ENCODE measurements at regions not wholly inside any gene's neighbourhood (a gene's known extent, or its start where the extent isn't known, plus 50 kb on each side); places are given as distances from the start of the nearest gene placed in this dataset.

- H3K9me1 ChIP-seq (ENCODE audit: insufficient read depth, low read length): no peaks in the 10 kb centered on the region
- no peak overlapping the region for H4K8ac ChIP-seq (ENCODE audit: low read depth in 2 of 2, low read length in 2 of 2)
- no peak overlapping the region for H2BK120ac ChIP-seq (ENCODE audit: low read depth, low read length)
- no peak overlapping the region for H2AFZ ChIP-seq (replicated peaks; ENCODE audit: low read length, poor library complexity)
- no peak overlapping the region for H2BK20ac ChIP-seq (ENCODE audit: low read depth, low read length)
- no peak overlapping the region for H3K23ac ChIP-seq (ENCODE audit: low read depth, low read length)
- TF ChIP-seq POLR2A (IDR thresholded peaks at IDR 0.05; ENCODE audit: low read depth, low read length): no peak
- no peak for TF ChIP-seq FOS (IDR thresholded peaks at IDR 0.05; ENCODE audit: low read depth, low read length)
- TF ChIP-seq, protein P1, sequence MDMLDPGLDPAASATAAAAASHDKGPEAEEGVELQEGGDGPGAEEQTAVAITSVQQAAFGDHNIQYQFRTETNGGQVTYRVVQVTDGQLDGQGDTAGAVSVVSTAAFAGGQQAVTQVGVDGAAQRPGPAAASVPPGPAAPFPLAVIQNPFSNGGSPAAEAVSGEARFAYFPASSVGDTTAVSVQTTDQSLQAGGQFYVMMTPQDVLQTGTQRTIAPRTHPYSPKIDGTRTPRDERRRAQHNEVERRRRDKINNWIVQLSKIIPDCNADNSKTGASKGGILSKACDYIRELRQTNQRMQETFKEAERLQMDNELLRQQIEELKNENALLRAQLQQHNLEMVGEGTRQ (IDR thresholded peaks at IDR 0.05; ENCODE audit: low read depth, low read length): no peak
- no peak for TF ChIP-seq MAFK (IDR thresholded peaks at IDR 0.05; ENCODE audit: low read depth, low read length)
- no peak for TF ChIP-seq RCOR1 (IDR thresholded peaks at IDR 0.05; ENCODE audit: insufficient replicate concordance, low read length)
- no peak for TF ChIP-seq RAD21 (IDR thresholded peaks at IDR 0.05; ENCODE audit: low read length)
- TF ChIP-seq, protein P2, sequence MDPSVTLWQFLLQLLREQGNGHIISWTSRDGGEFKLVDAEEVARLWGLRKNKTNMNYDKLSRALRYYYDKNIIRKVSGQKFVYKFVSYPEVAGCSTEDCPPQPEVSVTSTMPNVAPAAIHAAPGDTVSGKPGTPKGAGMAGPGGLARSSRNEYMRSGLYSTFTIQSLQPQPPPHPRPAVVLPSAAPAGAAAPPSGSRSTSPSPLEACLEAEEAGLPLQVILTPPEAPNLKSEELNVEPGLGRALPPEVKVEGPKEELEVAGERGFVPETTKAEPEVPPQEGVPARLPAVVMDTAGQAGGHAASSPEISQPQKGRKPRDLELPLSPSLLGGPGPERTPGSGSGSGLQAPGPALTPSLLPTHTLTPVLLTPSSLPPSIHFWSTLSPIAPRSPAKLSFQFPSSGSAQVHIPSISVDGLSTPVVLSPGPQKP (IDR thresholded peaks at IDR 0.05; ENCODE audit: borderline replicate concordance, low read depth, low read length): no peak
- TF ChIP-seq RFX5 (IDR thresholded peaks at IDR 0.05; ENCODE audit: low read depth, low read length): no peak
- no peak for TF ChIP-seq CHD1 (IDR thresholded peaks at IDR 0.05; ENCODE audit: low read depth, low read length)
- TF ChIP-seq NFE2L2 (IDR thresholded peaks at IDR 0.05; ENCODE audit: low read depth, low read length): no peak
- no peak for TF ChIP-seq CEBPB (IDR thresholded peaks at IDR 0.05; ENCODE audit: low read depth, low read length)
- TF ChIP-seq CTCF (conservative IDR thresholded peaks at IDR 0.05; ENCODE audit: low read depth, low read length): no peak
- TF ChIP-seq MXI1 (IDR thresholded peaks at IDR 0.05; ENCODE audit: borderline replicate concordance, low read depth, low read length): no peak
- no peak for TF ChIP-seq BHLHE40 (IDR thresholded peaks at IDR 0.05; ENCODE audit: low read depth, low read length)
- H4K91ac ChIP-seq (ENCODE audit: insufficient read depth, low read depth, low read length): no peak overlapping the region
- dilution Hi-C loops (cut with HindIII; ENCODE audit: low sequenced_read_pairs, unreplicated experiment) (no loop called here), in situ Hi-C loops (cut with MboI; ENCODE audit: low sequenced_read_pairs) (no loop called here), intact Hi-C loops (cut with micrococcal nuclease) (no loop called here)
- H3K79me1 ChIP-seq (ENCODE audit: low read depth in 1 of 2, low read length in 2 of 2): no peaks in the 10 kb centered on the region
- H2BK15ac ChIP-seq (ENCODE audit: low read depth, low read length): no peak overlapping the region
- no peak overlapping the region for H3K27ac ChIP-seq (ENCODE audit: insufficient read depth, low read length)
- DNase-seq (no peak), ATAC-seq (ENCODE audit: low read depth) (no peak)
- no peak overlapping the region for H3K56ac ChIP-seq (ENCODE audit: extremely low read depth, insufficient read depth, low read length)
- no TSS peak for BruUV-seq (replicated peaks)
- H4K20me1 ChIP-seq (ENCODE audit: insufficient read depth, low read length): no peaks in the 10 kb centered on the region
- H2AK5ac ChIP-seq (ENCODE audit: low read depth, low read length): no peak overlapping the region
- no peak overlapping the region for H2BK5ac ChIP-seq (ENCODE audit: low read depth, low read length, poor library complexity, severe bottlenecking)
- H3K18ac ChIP-seq (ENCODE audit: low read depth, low read length): no peak overlapping the region
- no peak overlapping the region for H3K4me2 ChIP-seq (ENCODE audit: low read depth, low read length)
- no peak overlapping the region for H4K5ac ChIP-seq (ENCODE audit: low read depth, low read length)
- H3K36me3 ChIP-seq (ENCODE audit: control insufficient read depth, insufficient read depth, low read length): no peaks in the 10 kb centered on the region
- H3K4ac ChIP-seq (ENCODE audit: low read depth, low read length): no peak overlapping the region
- H3K4me1 ChIP-seq (ENCODE audit: control insufficient read depth, insufficient read depth, low read length): no peaks in the 10 kb centered on the region
- H3K14ac ChIP-seq (replicated peaks; ENCODE audit: low read depth, low read length): no peak overlapping the region
- WGBS, 2 experiments (ENCODE audit: extremely low coverage in 2 of 2, insufficient read length in 1 of 2): 75% methylated on average over 2 of the region's 11 CpGs; no CpG with 5 or more reads in 1 of the 2 experiments
- ChIA-PET CTCF (no interaction called here), POLR2A (ENCODE audit: unreplicated experiment) (no interaction called here)
- H3K9me3 ChIP-seq (ENCODE audit: control insufficient read depth, insufficient read depth, low read length): peaks cover 24% of the 10 kb centered on the region
- no peak overlapping the region for H3K4me3 ChIP-seq (ENCODE audit: insufficient read depth, low read depth, low read length)
- H3K9ac ChIP-seq (ENCODE audit: low read depth, low read length): no peak overlapping the region
- H3K27me3 ChIP-seq (ENCODE audit: control insufficient read depth, insufficient read depth, low read length): no peaks in the 10 kb centered on the region
- no peak overlapping the region for H2AK9ac ChIP-seq (replicated peaks; ENCODE audit: low read depth, low read length, poor library complexity)
These were observed 417.6 kb upstream of the RGMA start for GRCh38 chr15:93506646-93507045.
